Rectal smooth muscle tissue (tissue), 1 donor: ENCODE measurements at regions not wholly inside any gene's neighbourhood (a gene's known extent, or its start where the extent isn't known, plus 50 kb on each side); places are given as distances from the start of the nearest gene placed in this dataset.

Experiments used
- H3K27ac ChIP-seq: one replicate; pipeline ENCODE4 v1.7.0; 2013; ENCODE audit warnings: low read depth, low read length, inconsistent platforms
- H3K27me3 ChIP-seq: one replicate; pipeline ENCODE4 v1.7.0; 2013; ENCODE audit warnings: low read length; ENCODE audit not compliant: control insufficient read depth, insufficient read depth
- H3K36me3 ChIP-seq: one replicate; pipeline ENCODE4 v1.7.0; 2013; ENCODE audit warnings: low read length; ENCODE audit not compliant: control insufficient read depth, insufficient read depth
- H3K4me1 ChIP-seq: one replicate; pipeline ENCODE4 v1.7.0; 2013; ENCODE audit warnings: low read length; ENCODE audit not compliant: control insufficient read depth, insufficient read depth
- H3K4me3 ChIP-seq: one replicate; pipeline ENCODE4 v1.7.0; 2013; ENCODE audit warnings: low read length
- H3K9ac ChIP-seq: one replicate; pipeline ENCODE4 v1.7.0; 2013; ENCODE audit warnings: low read length

- no peak overlapping the region for H3K27ac ChIP-seq
- H3K36me3 ChIP-seq = no peaks in the 10 kb centered on the region
- H3K9ac ChIP-seq = no peak overlapping the region
- H3K4me3 ChIP-seq = no peak overlapping the region
- no peaks in the 10 kb centered on the region for H3K4me1 ChIP-seq
- H3K27me3 ChIP-seq = no peaks in the 10 kb centered on the region
Observed at GRCh38 chr5:106875591-106876297, 795.0 kb downstream of the EFNA5 start.

- no peak overlapping the region for H3K9ac ChIP-seq
- H3K27ac ChIP-seq = no peak overlapping the region
- no peak overlapping the region for H3K4me3 ChIP-seq
- H3K27me3 ChIP-seq = no peaks in the 10 kb centered on the region
- H3K4me1 ChIP-seq = no peaks in the 10 kb centered on the region
- no peaks in the 10 kb centered on the region for H3K36me3 ChIP-seq
Observed at GRCh38 chr5:106874974-106875373, 795.8 kb downstream of the EFNA5 start.

GRCh38 chr5:106874531-106874930 is 796.2 kb downstream of the EFNA5 start:
- no peak overlapping the region for H3K9ac ChIP-seq
- H3K36me3 ChIP-seq = no peaks in the 10 kb centered on the region
- no peaks in the 10 kb centered on the region for H3K4me1 ChIP-seq
- H3K27ac ChIP-seq = no peak overlapping the region
- no peak overlapping the region for H3K4me3 ChIP-seq
- no peaks in the 10 kb centered on the region for H3K27me3 ChIP-seq

GRCh38 chr5:106873568-106873967 is 797.2 kb downstream of the EFNA5 start:
- no peak overlapping the region for H3K27ac ChIP-seq
- H3K4me1 ChIP-seq = no peaks in the 10 kb centered on the region
- no peak overlapping the region for H3K9ac ChIP-seq
- no peaks in the 10 kb centered on the region for H3K36me3 ChIP-seq
- no peak overlapping the region for H3K4me3 ChIP-seq
- H3K27me3 ChIP-seq = no peaks in the 10 kb centered on the region

DNA sequence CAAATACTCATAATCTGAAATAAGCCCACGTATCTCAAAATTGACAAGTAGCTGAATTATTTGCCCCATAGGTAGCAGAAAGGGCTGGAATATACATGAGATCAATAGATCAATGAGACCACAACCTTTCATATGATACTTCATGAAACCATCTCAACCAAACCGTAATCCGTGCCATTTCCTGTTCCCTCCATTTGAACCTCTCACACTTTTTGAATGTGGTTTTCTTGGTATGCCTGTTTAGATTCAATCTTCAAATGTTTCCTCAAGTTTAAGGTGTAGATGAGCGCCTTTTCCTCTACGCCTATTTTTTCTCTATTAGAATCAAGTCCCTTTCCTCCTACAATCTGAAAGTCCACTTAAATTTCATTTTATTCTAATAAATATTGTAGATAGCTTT is 805.5 kb downstream of the EFNA5 start:
- Histone ChIP-seq H3K36me3 (no peaks in the 10 kb centered on the region), H3K4me3 (no peak overlapping the region), H3K4me1 (no peaks in the 10 kb centered on the region), H3K9ac (no peak overlapping the region), H3K27ac (no peak overlapping the region), H3K27me3 (no peaks in the 10 kb centered on the region)

- Histone ChIP-seq H3K9ac (no peak overlapping the region), H3K4me3 (no peak overlapping the region), H3K27ac (no peak overlapping the region), H3K36me3 (no peaks in the 10 kb centered on the region), H3K4me1 (no peaks in the 10 kb centered on the region), H3K27me3 (no peaks in the 10 kb centered on the region)
Observed at GRCh38 chr5:106862450-106863193, 808.1 kb downstream of the EFNA5 start.

- Histone ChIP-seq H3K36me3 (no peaks in the 10 kb centered on the region), H3K27me3 (no peaks in the 10 kb centered on the region), H3K4me3 (no peak overlapping the region), H3K27ac (no peak overlapping the region), H3K4me1 (no peaks in the 10 kb centered on the region), H3K9ac (no peak overlapping the region)
Observed at GRCh38 chr5:106860398-106861044, 810.2 kb downstream of the EFNA5 start.

- H3K36me3 ChIP-seq = no peaks in the 10 kb centered on the region
- no peaks in the 10 kb centered on the region for H3K4me1 ChIP-seq
- H3K4me3 ChIP-seq = no peak overlapping the region
- no peak overlapping the region for H3K27ac ChIP-seq
- no peak overlapping the region for H3K9ac ChIP-seq
- no peaks in the 10 kb centered on the region for H3K27me3 ChIP-seq
Observed at GRCh38 chr5:106858616-106859015, 812.1 kb downstream of the EFNA5 start.

- Histone ChIP-seq H3K27me3 (no peaks in the 10 kb centered on the region), H3K36me3 (no peaks in the 10 kb centered on the region), H3K27ac (no peak overlapping the region), H3K4me3 (no peak overlapping the region), H3K4me1 (no peaks in the 10 kb centered on the region), H3K9ac (no peak overlapping the region)
Observed at GRCh38 chr5:106854922-106855321, 815.8 kb downstream of the EFNA5 start.

DNA sequence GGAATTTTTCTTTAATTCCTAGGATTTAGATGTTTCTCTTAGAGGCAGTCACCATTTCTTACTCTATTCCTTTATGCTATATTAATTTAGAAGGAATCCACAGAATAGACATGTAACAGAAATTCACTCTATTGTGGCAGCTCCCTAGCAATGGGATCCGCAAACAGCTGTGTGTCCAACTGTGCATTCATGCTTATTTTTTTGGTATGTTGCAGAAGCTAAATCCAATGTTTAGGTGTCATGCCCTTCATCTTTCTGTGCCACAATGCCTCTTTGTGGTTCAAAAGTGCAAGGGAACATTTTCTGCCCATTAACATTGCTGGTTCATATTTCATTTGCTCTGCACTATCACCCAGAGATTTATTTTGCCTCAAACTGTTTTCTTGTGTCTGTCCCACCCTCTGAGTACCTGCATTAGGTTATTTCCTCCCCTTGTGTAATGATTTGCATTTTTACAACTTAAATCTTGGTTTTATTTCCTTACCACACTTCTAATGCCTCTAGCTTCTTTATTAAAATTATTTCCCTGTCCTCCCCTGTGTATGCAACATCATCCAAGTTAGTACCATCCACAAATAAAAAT is 816.5 kb downstream of the EFNA5 start:
- no peak overlapping the region for H3K4me3 ChIP-seq
- no peak overlapping the region for H3K9ac ChIP-seq
- H3K4me1 ChIP-seq = no peaks in the 10 kb centered on the region
- no peaks in the 10 kb centered on the region for H3K36me3 ChIP-seq
- H3K27ac ChIP-seq = no peak overlapping the region
- no peaks in the 10 kb centered on the region for H3K27me3 ChIP-seq

GRCh38 chr5:106853266-106853665 is 817.5 kb downstream of the EFNA5 start:
- Histone ChIP-seq H3K9ac (no peak overlapping the region), H3K4me1 (no peaks in the 10 kb centered on the region), H3K27me3 (no peaks in the 10 kb centered on the region), H3K36me3 (no peaks in the 10 kb centered on the region), H3K27ac (no peak overlapping the region), H3K4me3 (no peak overlapping the region)

GRCh38 chr5:106849266-106849665 is 821.5 kb downstream of the EFNA5 start:
- no peaks in the 10 kb centered on the region for H3K27me3 ChIP-seq
- H3K4me3 ChIP-seq = no peak overlapping the region
- no peaks in the 10 kb centered on the region for H3K4me1 ChIP-seq
- H3K27ac ChIP-seq = no peak overlapping the region
- H3K36me3 ChIP-seq = no peaks in the 10 kb centered on the region
- no peak overlapping the region for H3K9ac ChIP-seq
